ENCODE measurements at regions not wholly inside any gene's neighbourhood (a gene's known extent, or its start where the extent isn't known, plus 50 kb on each side); places are given as distances from the start of the nearest gene placed in this dataset.

GRCh38 chr11:109619498-109619897 lies 197.5 kb downstream of the C11orf87 start:
- Mint-ChIP-seq H3K27ac (ENCODE audit: unreplicated experiment) (no peak overlapping the region), H3K36me3 (ENCODE audit: insufficient read depth, unreplicated experiment) (no peaks in the 10 kb centered on the region), H3K4me1 (ENCODE audit: low read depth, unreplicated experiment) (no peaks in the 10 kb centered on the region), H3K4me3 (ENCODE audit: low read depth, unreplicated experiment) (no peak overlapping the region), H3K9me3 (ENCODE audit: low read depth, unreplicated experiment) (no peaks in the 10 kb centered on the region), H3K27me3 (ENCODE audit: unreplicated experiment) (peaks cover 28% of the 10 kb centered on the region)
- BruUV-seq (replicated peaks) = no TSS peak
- DNase-seq = no peak
- intact Hi-C loops (cut with micrococcal nuclease; ENCODE audit: unreplicated experiment) = no loop called here
- TF ChIP-seq CTCF (IDR thresholded peaks at IDR 0.05; ENCODE audit: unreplicated experiment) = no peak
- CTCF ChIA-PET = no interaction called here

- CTCF ChIA-PET = no interaction called here
- no peak for TF ChIP-seq CTCF (IDR thresholded peaks at IDR 0.05; ENCODE audit: unreplicated experiment)
- Mint-ChIP-seq H3K27ac (ENCODE audit: unreplicated experiment) (no peak overlapping the region), H3K9me3 (ENCODE audit: low read depth, unreplicated experiment) (no peaks in the 10 kb centered on the region), H3K27me3 (ENCODE audit: unreplicated experiment) (no peaks in the 10 kb centered on the region), H3K4me1 (ENCODE audit: low read depth, unreplicated experiment) (no peaks in the 10 kb centered on the region), H3K4me3 (ENCODE audit: low read depth, unreplicated experiment) (no peak overlapping the region), H3K36me3 (ENCODE audit: insufficient read depth, unreplicated experiment) (no peaks in the 10 kb centered on the region)
- BruUV-seq (replicated peaks) = no TSS peak
- intact Hi-C loops (cut with micrococcal nuclease; ENCODE audit: unreplicated experiment) = no loop called here
- DNase-seq = no peak
These were observed 207.7 kb downstream of the C11orf87 start for GRCh38 chr11:109629734-109630133.

GRCh38 chr11:109641549-109641948 lies 219.6 kb downstream of the C11orf87 start:
- intact Hi-C loops (cut with micrococcal nuclease; ENCODE audit: unreplicated experiment) = no loop called here
- TF ChIP-seq CTCF (IDR thresholded peaks at IDR 0.05; ENCODE audit: unreplicated experiment) = no peak
- Mint-ChIP-seq H3K27ac (ENCODE audit: unreplicated experiment) (no peak overlapping the region), H3K36me3 (ENCODE audit: insufficient read depth, unreplicated experiment) (no peaks in the 10 kb centered on the region), H3K4me3 (ENCODE audit: low read depth, unreplicated experiment) (no peak overlapping the region), H3K9me3 (ENCODE audit: low read depth, unreplicated experiment) (no peaks in the 10 kb centered on the region), H3K27me3 (ENCODE audit: unreplicated experiment) (peaks cover 13% of the 10 kb centered on the region), H3K4me1 (ENCODE audit: low read depth, unreplicated experiment) (no peaks in the 10 kb centered on the region)
- no peak for DNase-seq
- CTCF ChIA-PET = no interaction called here
- no TSS peak for BruUV-seq (replicated peaks)

GRCh38 chr11:109644152-109644551 lies 222.2 kb downstream of the C11orf87 start:
- H3K36me3 Mint-ChIP-seq (ENCODE audit: insufficient read depth, unreplicated experiment) = no peaks in the 10 kb centered on the region
- no peaks in the 10 kb centered on the region for H3K4me1 Mint-ChIP-seq (ENCODE audit: low read depth, unreplicated experiment)
- H3K9me3 Mint-ChIP-seq (ENCODE audit: low read depth, unreplicated experiment) = no peaks in the 10 kb centered on the region
- intact Hi-C loops (cut with micrococcal nuclease; ENCODE audit: unreplicated experiment) = no loop called here
- no TSS peak for BruUV-seq (replicated peaks)
- CTCF ChIA-PET = interaction anchor here (1.1 kb wide), 1 partner anchor 19 kb away, joined by 3 read pairs; no protein-coding TSS in a partner anchor
- H3K27ac Mint-ChIP-seq (ENCODE audit: unreplicated experiment) = no peak overlapping the region
- peaks cover 13% of the 10 kb centered on the region for H3K27me3 Mint-ChIP-seq (ENCODE audit: unreplicated experiment)
- no peak for DNase-seq
- no peak for TF ChIP-seq CTCF (IDR thresholded peaks at IDR 0.05; ENCODE audit: unreplicated experiment)
- no peak overlapping the region for H3K4me3 Mint-ChIP-seq (ENCODE audit: low read depth, unreplicated experiment)

GRCh38 chr11:109648804-109649203 lies 226.8 kb downstream of the C11orf87 start:
- no peak for DNase-seq
- BruUV-seq (replicated peaks) = no TSS peak
- H3K4me3 Mint-ChIP-seq (ENCODE audit: low read depth, unreplicated experiment) = no peak overlapping the region
- CTCF ChIA-PET = no interaction called here
- no peak for TF ChIP-seq CTCF (IDR thresholded peaks at IDR 0.05; ENCODE audit: unreplicated experiment)
- peaks cover 13% of the 10 kb centered on the region for H3K27me3 Mint-ChIP-seq (ENCODE audit: unreplicated experiment)
- no peaks in the 10 kb centered on the region for H3K9me3 Mint-ChIP-seq (ENCODE audit: low read depth, unreplicated experiment)
- no peaks in the 10 kb centered on the region for H3K4me1 Mint-ChIP-seq (ENCODE audit: low read depth, unreplicated experiment)
- no peak overlapping the region for H3K27ac Mint-ChIP-seq (ENCODE audit: unreplicated experiment)
- intact Hi-C loops (cut with micrococcal nuclease; ENCODE audit: unreplicated experiment) = no loop called here
- no peaks in the 10 kb centered on the region for H3K36me3 Mint-ChIP-seq (ENCODE audit: insufficient read depth, unreplicated experiment)

Data from Calu3 (cell line).